HS-5 (cell line): ENCODE measurements at regions not wholly inside any gene's neighbourhood (a gene's known extent, or its start where the extent isn't known, plus 50 kb on each side); places are given as distances from the start of the nearest gene placed in this dataset.

Experiments used
- DNase-seq: peaks from one replicate; pipeline ENCODE4 v3.0.0-alpha.2; 2012; ENCODE audit warnings: low read depth

GRCh38 chr14:87161502-87161901 is 831.5 kb downstream of the GALC start:
- no peak for DNase-seq

GRCh38 chr14:87160989-87161388 is 832.0 kb downstream of the GALC start:
- DNase-seq, result no peak

DNA sequence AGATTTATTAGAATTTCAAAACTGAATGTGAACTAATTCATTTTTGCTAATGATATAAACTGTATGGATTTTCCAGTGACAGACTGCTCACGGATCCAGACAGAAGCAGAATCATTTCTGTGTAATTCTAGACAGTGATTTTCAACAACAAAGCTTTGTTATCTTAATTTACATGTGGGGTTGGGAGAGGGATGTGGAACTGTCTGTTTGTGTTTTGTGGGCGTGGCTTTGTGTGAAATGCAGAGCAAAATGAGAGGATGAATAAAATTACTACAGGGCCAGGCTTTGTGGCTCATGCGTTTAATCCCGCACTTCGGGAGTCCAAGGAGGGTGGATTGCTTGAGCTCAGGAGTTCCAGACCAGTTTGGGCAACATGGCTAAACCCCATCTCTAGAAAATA is 834.7 kb downstream of the GALC start:
- DNase-seq, result no peak

DNA sequence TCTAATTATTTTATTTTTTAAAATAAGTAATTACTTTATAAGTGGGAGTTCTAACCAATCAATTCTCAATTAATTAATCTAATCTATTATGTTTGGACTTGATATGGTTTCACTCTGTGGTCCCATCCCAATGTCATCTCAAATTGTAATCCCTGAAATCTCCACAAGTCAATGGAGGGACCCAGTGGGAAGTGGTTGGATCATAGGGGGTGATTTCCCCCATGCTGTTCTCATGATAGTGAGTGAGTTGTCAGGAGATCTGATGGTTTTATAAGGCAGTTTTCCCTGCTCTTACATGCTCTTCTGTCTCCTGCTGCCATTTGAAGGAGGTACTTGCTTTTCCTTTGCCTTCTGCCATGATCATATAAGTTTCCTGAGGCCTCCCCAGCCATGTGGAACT is 836.1 kb downstream of the GALC start:
- DNase-seq, result no peak

DNA sequence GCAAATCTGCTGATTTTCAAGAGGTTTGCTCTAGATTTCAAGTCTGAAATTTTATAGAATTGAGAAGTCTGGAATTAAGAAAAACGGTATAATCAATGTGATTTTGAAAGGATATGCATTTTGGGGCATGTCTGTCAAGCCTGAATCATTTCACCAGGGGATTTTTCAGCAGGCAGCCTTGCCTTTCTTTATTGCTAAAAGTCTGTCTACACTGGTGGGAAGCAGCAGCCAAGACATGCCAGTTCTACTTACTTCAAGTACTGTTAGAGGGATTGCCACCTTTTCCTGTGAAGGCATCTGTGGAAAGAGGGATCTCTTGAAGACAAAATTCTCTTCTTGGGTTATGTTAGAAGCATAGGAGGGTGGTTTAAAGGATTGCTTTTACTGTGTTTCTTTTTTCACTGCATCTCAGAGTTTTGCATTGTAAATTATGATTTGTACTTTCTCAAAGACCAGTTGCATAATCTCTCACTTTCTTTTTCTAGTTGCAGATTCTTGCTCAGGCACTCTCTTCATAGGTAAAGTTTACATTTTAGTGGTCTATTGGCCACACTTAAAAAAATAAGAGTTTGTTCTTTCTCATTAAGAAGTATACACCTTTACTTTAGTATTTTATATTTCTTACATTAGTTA is 837.0 kb downstream of the GALC start:
- no peak for DNase-seq

DNA sequence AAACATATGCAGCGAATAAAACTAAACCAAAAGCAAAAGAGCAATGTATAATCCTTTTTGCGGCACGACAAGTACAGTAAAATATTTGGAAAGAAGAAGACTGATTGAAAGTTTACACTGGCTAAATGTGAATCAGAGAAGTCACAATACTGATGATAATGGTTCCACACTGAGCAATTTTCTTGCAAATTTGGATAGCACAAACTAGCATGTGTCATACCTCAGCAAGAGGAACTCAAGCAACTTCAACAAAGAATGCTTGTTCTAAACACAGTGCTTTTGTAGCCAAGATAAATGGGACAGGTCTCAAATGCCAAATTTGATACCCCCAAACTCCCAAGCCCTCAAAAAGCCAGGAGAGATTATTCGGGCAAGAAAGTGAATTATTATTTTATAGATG is 839.1 kb downstream of the GALC start:
- no peak for DNase-seq

DNA sequence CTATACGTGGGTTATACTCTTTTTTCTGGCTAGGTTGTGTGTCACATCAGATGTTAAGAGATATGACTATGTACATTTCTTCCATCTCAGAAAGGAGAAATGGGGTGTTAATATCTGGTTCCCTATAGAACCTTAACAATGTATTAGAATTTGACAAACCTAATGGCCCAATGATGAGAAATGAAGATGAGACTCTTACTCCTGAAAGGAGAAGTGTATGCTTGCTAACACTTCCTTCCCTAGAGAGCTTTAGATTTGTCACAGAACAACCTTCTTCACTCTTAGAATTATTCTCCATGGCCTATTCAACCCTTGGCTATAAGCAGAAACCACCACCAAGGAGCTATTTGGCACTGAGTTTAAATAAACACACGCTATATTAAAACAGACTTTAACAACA is 839.6 kb downstream of the GALC start:
- no peak for DNase-seq

GRCh38 chr14:87152693-87153092 is 840.3 kb downstream of the GALC start:
- no peak for DNase-seq

- DNase-seq, result peak; percentile 11
Measured at GRCh38 chr14:87149583-87150354, 843.2 kb downstream of the GALC start.

- DNase-seq, result no peak
Measured at GRCh38 chr14:87148655-87149054, 844.3 kb downstream of the GALC start.

- DNase-seq, result no peak
Measured at GRCh38 chr14:87142551-87143211, 850.3 kb downstream of the GALC start.

- no peak for DNase-seq
Measured at GRCh38 chr14:87141801-87142200, 851.2 kb downstream of the GALC start.

GRCh38 chr14:87139299-87139698 is 853.7 kb downstream of the GALC start:
- no peak for DNase-seq

DNA sequence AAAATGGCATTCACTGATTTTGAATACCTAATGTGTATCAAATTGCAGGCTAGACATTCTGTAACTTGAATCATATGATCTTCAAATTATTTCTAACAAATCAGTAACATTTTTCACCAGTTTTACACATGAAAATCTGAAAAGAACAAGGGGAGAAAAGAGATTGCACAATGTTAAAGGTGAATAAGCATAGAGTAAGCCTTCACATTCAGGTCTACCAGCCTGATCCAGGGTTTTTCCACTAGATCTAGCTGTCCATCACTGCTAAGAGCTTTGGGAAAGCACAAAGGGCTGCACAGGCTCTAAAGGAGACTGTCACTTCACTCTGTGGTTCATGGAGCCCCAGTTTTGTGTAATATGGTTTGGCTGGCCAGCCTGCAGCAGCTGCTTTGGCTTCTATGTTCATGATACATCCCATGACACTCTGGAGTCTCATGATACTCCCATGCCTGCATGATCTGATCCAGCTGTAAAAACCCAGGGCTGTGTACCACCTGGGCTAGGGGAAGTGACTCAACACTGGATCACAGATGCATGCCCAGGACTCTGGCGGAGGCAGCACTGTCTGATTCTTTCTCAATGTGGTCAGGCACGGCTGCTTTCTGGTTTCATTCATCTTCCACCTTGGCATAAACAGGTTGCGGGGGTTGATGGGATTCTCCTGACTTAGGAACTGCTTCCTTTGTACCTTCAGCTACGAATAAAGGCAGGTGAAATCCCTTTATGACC is 859.7 kb downstream of the GALC start:
- DNase-seq, result peak; percentile 22

GRCh38 chr14:87131879-87132278 is 861.1 kb downstream of the GALC start:
- DNase-seq, result no peak

DNA sequence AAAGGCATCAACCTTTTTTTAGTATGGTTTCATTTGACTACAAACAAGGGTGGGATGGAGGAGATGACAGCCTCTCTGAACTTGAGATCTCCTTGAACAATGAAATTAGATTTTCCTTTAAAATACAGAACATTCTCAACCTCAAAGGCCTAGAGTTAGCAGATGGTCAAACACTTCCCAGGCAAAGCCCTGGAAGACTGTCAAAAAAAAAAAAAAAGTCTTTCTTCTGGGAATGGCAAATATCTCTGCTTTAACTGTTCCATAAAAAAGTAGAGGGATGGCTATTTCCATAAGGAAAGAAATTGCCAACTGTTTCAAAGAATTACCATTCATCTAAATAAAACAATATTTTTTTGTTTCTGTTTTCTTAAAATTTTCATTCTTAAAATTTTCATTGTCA is 870.8 kb downstream of the GALC start:
- no peak for DNase-seq

GRCh38 chr14:87121716-87122115 is 871.3 kb downstream of the GALC start:
- DNase-seq, result no peak

GRCh38 chr14:87115234-87115633 is 877.7 kb downstream of the GALC start:
- no peak for DNase-seq

DNA sequence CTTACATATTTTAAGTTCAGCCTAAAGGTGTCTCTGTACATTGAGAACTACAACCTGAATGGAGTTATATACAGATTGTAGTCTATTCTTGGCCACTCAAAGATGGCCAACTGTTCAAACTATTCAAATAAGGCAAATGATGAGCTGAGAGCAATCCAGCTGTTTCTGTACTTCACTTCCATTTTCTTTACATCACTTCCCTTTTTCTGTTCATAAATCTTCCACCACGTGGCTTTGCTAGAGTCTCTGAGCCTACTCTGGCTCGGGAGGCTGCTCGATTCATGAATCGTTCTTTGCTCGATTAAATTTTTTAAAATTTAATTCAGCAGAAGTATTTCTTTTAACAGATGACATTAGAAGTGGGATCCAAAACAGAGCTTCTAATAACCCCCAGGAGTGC is 879.7 kb downstream of the GALC start:
- DNase-seq, result no peak

DNA sequence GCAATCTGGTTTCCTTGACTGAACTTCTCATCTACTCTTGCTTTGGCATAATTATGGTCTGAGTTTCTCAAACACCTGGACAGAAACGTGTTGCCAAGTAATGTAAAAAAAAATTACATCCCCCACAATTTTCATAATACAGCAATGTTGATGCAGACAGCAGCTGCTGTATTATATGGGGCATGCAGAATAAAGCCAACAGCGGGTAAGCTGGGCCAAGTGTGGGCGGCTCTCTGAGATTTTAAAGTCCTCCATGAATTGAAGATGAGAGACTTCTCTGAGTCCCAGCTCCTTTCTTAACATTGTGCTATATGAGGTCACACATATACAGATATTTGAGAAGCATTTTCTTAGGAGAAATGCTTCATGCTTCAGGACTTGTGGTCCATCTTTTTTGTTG is 881.2 kb downstream of the GALC start:
- no peak for DNase-seq

- DNase-seq, result no peak
Measured at GRCh38 chr14:87111126-87111525, 881.9 kb downstream of the GALC start.

DNA sequence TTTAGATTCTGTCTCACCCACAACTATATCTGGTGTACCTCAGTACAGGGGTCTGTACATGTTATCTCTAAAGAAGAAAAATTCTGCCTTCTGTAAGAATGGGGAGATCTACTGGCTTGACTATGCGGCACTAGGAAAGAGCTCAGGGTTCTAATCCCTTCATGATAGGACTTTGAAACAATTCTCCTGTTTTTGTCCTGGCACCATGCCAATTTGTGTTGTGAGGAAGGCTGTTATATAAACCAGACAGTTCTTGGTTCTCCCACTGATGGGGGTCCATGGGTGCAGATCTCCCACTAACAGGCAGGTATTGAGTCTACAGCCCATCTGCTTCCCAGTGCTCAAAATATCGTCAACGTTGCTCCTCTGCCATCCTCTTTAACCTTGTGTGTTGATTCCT is 883.7 kb downstream of the GALC start:
- no peak for DNase-seq

DNA sequence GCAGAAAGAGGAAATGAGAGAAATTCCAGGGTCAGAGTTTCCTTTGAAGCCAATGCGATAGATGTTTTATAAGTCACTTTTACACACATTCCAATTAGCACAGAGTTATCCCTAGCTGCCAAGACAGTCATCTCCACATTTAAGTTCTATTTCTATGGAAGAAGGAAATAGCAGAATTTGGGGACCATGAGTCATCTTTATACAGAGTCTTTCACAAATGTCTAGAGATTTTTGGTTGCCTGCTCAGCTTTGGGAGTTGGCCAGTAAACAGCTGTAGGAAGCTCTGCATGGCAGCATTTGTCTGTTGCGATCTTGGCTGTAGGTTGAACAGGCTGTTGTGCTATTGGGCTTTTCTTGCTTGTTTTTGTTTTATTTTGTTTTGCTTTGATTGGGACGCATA is 884.3 kb downstream of the GALC start:
- DNase-seq, result peak; percentile 28
